GM18499 (cell line): ENCODE measurements at regions not wholly inside any gene's neighbourhood (a gene's known extent, or its start where the extent isn't known, plus 50 kb on each side); places are given as distances from the start of the nearest gene placed in this dataset.
A peak's percentile ranks its signal among the peaks of the same experiment; 100 is the strongest.

ENCODE experiments used
- ATAC-seq: cut with Tn5 transposase; IDR thresholded peaks from one replicate; pipeline ENCODE4 v1.9.1; 2021; ENCODE audit warnings: moderate number of reproducible peaks; ENCODE audit not compliant: insufficient read depth, unreplicated experiment

GRCh38 chr10:10361301-10361885 lies 656.3 kb upstream of the CELF2 start:
- ATAC-seq = no peak

- no peak for ATAC-seq
These were observed 654.9 kb upstream of the CELF2 start for GRCh38 chr10:10362800-10363199.

- ATAC-seq = no peak
These were observed 654.5 kb upstream of the CELF2 start for GRCh38 chr10:10363217-10363616.

GRCh38 chr10:10364902-10365301 lies 652.8 kb upstream of the CELF2 start:
- ATAC-seq = no peak

GRCh38 chr10:10365676-10366075 lies 652.0 kb upstream of the CELF2 start:
- no peak for ATAC-seq

GRCh38 chr10:10366836-10367235 lies 650.8 kb upstream of the CELF2 start:
- ATAC-seq = no peak

- no peak for ATAC-seq
These were observed 650.4 kb upstream of the CELF2 start for GRCh38 chr10:10367264-10367663.

GRCh38 chr10:10368951-10369576 lies 648.6 kb upstream of the CELF2 start:
- ATAC-seq = no peak

GRCh38 chr10:10385831-10386230 lies 631.8 kb upstream of the CELF2 start:
- ATAC-seq = no peak

- ATAC-seq = no peak
These were observed 628.5 kb upstream of the CELF2 start for GRCh38 chr10:10389182-10389581.

GRCh38 chr10:10392511-10392910 lies 625.2 kb upstream of the CELF2 start:
- no peak for ATAC-seq

GRCh38 chr10:10394933-10395658 lies 622.6 kb upstream of the CELF2 start:
- no peak for ATAC-seq

- no peak for ATAC-seq
These were observed 621.1 kb upstream of the CELF2 start for GRCh38 chr10:10396601-10397000.

GRCh38 chr10:10397906-10398305 lies 619.8 kb upstream of the CELF2 start:
- no peak for ATAC-seq

GRCh38 chr10:10403762-10404161 lies 613.9 kb upstream of the CELF2 start:
- ATAC-seq = no peak

GRCh38 chr10:10417671-10418070 lies 600.0 kb upstream of the CELF2 start:
- ATAC-seq = no peak

- ATAC-seq = peak; percentile 98
These were observed 599.3 kb upstream of the CELF2 start for GRCh38 chr10:10418387-10418786.

GRCh38 chr10:10421071-10421470 lies 596.6 kb upstream of the CELF2 start:
- ATAC-seq = no peak

GRCh38 chr10:10431422-10432066 lies 586.1 kb upstream of the CELF2 start:
- no peak for ATAC-seq

GRCh38 chr10:10432296-10433035 lies 585.2 kb upstream of the CELF2 start:
- no peak for ATAC-seq

GRCh38 chr10:10434312-10434711 lies 583.4 kb upstream of the CELF2 start:
- no peak for ATAC-seq
